ENCODE measurements at regions not wholly inside any gene's neighbourhood (a gene's known extent, or its start where the extent isn't known, plus 50 kb on each side); places are given as distances from the start of the nearest gene placed in this dataset.
"Not testable (repeated sequence)": the region's sequence is repeated elsewhere in the genome, so short reads cannot be mapped to it uniquely, and the experiment has no call there.

GRCh38 chr20:20785226-20785625 lies 72.8 kb upstream of the RALGAPA2 start:
- Histone ChIP-seq H3K27ac (no peak overlapping the region), H3K36me3 (no peaks in the 10 kb centered on the region), H3K4me1 (no peaks in the 10 kb centered on the region), H3K27me3 (no peaks in the 10 kb centered on the region), H3K9me3 (no peaks in the 10 kb centered on the region), H3K4me3 (no peak overlapping the region)
- no peak for DNase-seq (ENCODE audit: low spot score in 2 of 2)
- intact Hi-C loops (cut with DNase I), result no loop called here
- TF ChIP-seq CTCF (IDR thresholded peaks at IDR 0.05), result no peak

- H3K36me3 ChIP-seq; H3K4me3 ChIP-seq; H3K27ac ChIP-seq; intact Hi-C loops (cut with DNase I); H3K4me1 ChIP-seq; DNase-seq (ENCODE audit: low spot score in 2 of 2); H3K9me3 ChIP-seq; H3K27me3 ChIP-seq: not testable (repeated sequence)
These were observed 72.0 kb upstream of the RALGAPA2 start for GRCh38 chr20:20784450-20784849.

GRCh38 chr20:20783450-20783849 lies 71.0 kb upstream of the RALGAPA2 start:
- Histone ChIP-seq H3K36me3 (no peaks in the 10 kb centered on the region), H3K27ac (no peak overlapping the region), H3K4me3 (no peak overlapping the region), H3K9me3 (no peaks in the 10 kb centered on the region), H3K27me3 (no peaks in the 10 kb centered on the region), H3K4me1 (no peaks in the 10 kb centered on the region)
- DNase-seq (ENCODE audit: low spot score in 2 of 2), result no peak
- no peak for TF ChIP-seq CTCF (IDR thresholded peaks at IDR 0.05)
- intact Hi-C loops (cut with DNase I), result no loop called here

GRCh38 chr20:20782755-20783154 lies 70.3 kb upstream of the RALGAPA2 start:
- intact Hi-C loops (cut with DNase I), result no loop called here
- H3K4me3 ChIP-seq, result no peak overlapping the region
- no peak for DNase-seq (ENCODE audit: low spot score in 2 of 2)
- H3K27me3 ChIP-seq, result no peaks in the 10 kb centered on the region
- H3K36me3 ChIP-seq, result no peaks in the 10 kb centered on the region
- H3K27ac ChIP-seq, result no peak overlapping the region
- no peaks in the 10 kb centered on the region for H3K4me1 ChIP-seq
- TF ChIP-seq CTCF (IDR thresholded peaks at IDR 0.05), result no peak
- no peaks in the 10 kb centered on the region for H3K9me3 ChIP-seq

- intact Hi-C loops (cut with DNase I), result no loop called here
- Histone ChIP-seq H3K4me3 (no peak overlapping the region), H3K9me3 (no peaks in the 10 kb centered on the region), H3K27me3 (no peaks in the 10 kb centered on the region), H3K27ac (no peak overlapping the region), H3K36me3 (no peaks in the 10 kb centered on the region), H3K4me1 (no peaks in the 10 kb centered on the region)
- TF ChIP-seq CTCF (IDR thresholded peaks at IDR 0.05), result no peak
- DNase-seq (ENCODE audit: low spot score in 2 of 2), result no peak
These were observed 69.8 kb upstream of the RALGAPA2 start for GRCh38 chr20:20782231-20782630.

- Histone ChIP-seq H3K27ac (no peak overlapping the region), H3K4me3 (no peak overlapping the region), H3K36me3 (no peaks in the 10 kb centered on the region), H3K4me1 (no peaks in the 10 kb centered on the region), H3K9me3 (no peaks in the 10 kb centered on the region), H3K27me3 (no peaks in the 10 kb centered on the region)
- no peak for DNase-seq (ENCODE audit: low spot score in 2 of 2)
- intact Hi-C loops (cut with DNase I), result no loop called here
- no peak for TF ChIP-seq CTCF (IDR thresholded peaks at IDR 0.05)
These were observed 68.6 kb upstream of the RALGAPA2 start for GRCh38 chr20:20781029-20781428.
